AG04450 (cell line): ENCODE measurements at regions not wholly inside any gene's neighbourhood (a gene's known extent, or its start where the extent isn't known, plus 50 kb on each side); places are given as distances from the start of the nearest gene placed in this dataset.

Source experiments
- CTCF ChIA-PET: fragments of 300-600, 350-600 bp; formaldehyde crosslinking; extraction: SDS; loops from one replicate; lab custom pipeline; 2022; ENCODE audit warnings: antibody characterized with exemption, inconsistent platforms; lab: Charles Lee
- POLR2A ChIA-PET: fragments of 350-600 bp; formaldehyde crosslinking; extraction: SDS; loops from one replicate; lab custom pipeline; 2021; ENCODE audit warnings: antibody characterized with exemption, inconsistent platforms; lab: Yijun Ruan, JAX
- DNase-seq: peaks from one replicate; pipeline ENCODE4 v3.0.0-alpha.2; 2011; ENCODE audit warnings: low read depth, low spot score
- H3K27ac ChIP-seq: one replicate; pipeline ENCODE4 v1.5.1; 2012; ENCODE audit warnings: low read depth, low read length, control low read depth
- H3K27me3 ChIP-seq: one replicate; pipeline ENCODE4 v1.6.0; 2012; ENCODE audit warnings: low read length; ENCODE audit not compliant: control insufficient read depth, insufficient read depth
- H3K4me3 ChIP-seq: 2 replicates; pipeline ENCODE4 v1.5.1; 2011; ENCODE audit warnings: mild to moderate bottlenecking, low read depth, low read length, control low read depth
- H3K9me3 ChIP-seq: 2 replicates; pipeline ENCODE4 v1.5.1; 2012; ENCODE audit warnings: low read length; ENCODE audit not compliant: control insufficient read depth, insufficient read depth
- TF ChIP-seq, protein P1 (sequence below): IDR thresholded peaks from 2 replicates; pipeline ENCODE4 v1.5.1; 2011; ENCODE audit warnings: low read depth, low read length, control low read depth, inconsistent platforms

DNA sequence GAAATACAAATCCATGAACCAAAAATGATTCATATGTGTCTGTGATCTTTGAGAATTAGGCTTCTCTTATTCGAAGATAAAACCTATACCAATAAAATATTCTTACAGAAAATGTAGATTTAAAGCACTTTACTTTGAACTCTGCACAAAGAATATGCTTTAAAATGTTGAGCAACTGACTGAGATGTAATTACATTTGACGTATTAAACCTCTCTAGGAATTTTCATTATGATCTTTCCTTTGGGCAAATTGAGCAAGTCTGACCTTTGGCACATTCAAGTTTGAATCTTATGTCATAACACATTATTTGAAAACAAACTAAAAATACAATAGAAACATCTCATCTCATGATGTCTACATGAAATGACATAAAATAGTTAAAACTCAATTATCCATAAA lies 69.2 kb upstream of the AHR start:
- no peaks in the 10 kb centered on the region for H3K9me3 ChIP-seq
- no peak for DNase-seq
- TF ChIP-seq, protein P1, sequence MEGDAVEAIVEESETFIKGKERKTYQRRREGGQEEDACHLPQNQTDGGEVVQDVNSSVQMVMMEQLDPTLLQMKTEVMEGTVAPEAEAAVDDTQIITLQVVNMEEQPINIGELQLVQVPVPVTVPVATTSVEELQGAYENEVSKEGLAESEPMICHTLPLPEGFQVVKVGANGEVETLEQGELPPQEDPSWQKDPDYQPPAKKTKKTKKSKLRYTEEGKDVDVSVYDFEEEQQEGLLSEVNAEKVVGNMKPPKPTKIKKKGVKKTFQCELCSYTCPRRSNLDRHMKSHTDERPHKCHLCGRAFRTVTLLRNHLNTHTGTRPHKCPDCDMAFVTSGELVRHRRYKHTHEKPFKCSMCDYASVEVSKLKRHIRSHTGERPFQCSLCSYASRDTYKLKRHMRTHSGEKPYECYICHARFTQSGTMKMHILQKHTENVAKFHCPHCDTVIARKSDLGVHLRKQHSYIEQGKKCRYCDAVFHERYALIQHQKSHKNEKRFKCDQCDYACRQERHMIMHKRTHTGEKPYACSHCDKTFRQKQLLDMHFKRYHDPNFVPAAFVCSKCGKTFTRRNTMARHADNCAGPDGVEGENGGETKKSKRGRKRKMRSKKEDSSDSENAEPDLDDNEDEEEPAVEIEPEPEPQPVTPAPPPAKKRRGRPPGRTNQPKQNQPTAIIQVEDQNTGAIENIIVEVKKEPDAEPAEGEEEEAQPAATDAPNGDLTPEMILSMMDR, result no peak
- H3K27me3 ChIP-seq, result no peaks in the 10 kb centered on the region
- no peak overlapping the region for H3K27ac ChIP-seq
- H3K4me3 ChIP-seq, result no peak overlapping the region
- ChIA-PET POLR2A (no interaction called here), CTCF (no interaction called here)

DNA sequence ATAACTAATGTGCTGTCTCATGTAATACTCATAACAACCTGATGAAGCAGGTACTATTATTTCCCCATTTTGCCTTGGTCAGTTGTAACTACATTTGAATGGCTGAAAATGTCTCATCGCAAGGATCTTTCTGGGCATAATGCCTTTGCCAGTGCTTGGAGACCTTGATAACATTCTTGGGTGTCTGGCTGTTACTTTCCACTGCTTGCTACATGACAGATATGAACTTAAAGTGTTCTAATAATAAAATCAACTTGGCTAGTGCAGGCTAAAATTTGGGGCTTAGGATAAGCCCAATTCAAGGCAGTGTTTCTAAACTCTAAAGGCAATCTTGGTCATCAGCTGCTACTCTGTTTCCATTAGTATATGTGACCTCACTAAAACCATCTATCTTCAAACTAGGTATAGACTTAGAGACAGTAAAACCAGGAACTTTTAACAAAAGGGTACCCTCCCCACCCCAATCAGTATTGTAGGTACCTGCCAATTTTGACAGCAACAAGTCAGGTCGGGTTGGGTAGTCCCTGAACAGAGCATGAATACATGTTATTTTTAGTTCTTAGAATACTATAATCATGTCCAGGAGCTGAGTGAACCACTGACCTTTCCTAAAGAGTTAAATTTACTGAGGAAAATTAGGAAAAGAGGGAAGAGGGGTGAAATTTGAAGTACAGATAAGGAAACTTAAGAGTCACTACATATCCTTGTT lies 68.2 kb upstream of the AHR start:
- ChIA-PET CTCF (no interaction called here), POLR2A (no interaction called here)
- no peak overlapping the region for H3K4me3 ChIP-seq

DNA sequence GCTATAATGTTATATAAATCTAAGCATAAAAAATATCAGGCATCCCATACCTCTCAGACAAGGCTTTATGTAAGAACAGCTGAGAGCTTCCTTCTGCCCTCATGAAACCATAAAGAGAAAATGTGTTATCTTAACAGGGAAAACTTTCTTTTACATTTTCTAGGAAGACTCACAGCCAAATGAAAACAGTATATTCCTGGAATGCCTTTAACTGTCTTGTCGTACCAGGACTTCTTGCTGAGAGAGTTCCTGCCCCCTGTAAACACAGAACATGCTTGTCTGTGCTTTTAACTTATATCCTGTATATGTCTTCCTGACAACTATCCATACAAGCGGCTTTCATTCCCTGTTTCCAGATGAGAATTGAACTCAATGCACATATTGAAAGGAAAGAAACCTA lies 64.8 kb upstream of the AHR start:
- H3K27me3 ChIP-seq, result no peaks in the 10 kb centered on the region
- ChIA-PET POLR2A (no interaction called here), CTCF (no interaction called here)
- TF ChIP-seq, protein P1, result no peak
- H3K27ac ChIP-seq, result no peak overlapping the region
- no peak for DNase-seq
- H3K4me3 ChIP-seq, result no peak overlapping the region
- H3K9me3 ChIP-seq, result no peaks in the 10 kb centered on the region; the same call in 1 of the 2 replicates

More for the DNA sequence above, 68.2 kb upstream of the AHR start:
- Histone ChIP-seq H3K27ac (no peak overlapping the region), H3K9me3 (no peaks in the 10 kb centered on the region), H3K27me3 (no peaks in the 10 kb centered on the region)
- TF ChIP-seq, protein P1, result no peak
- no peak for DNase-seq

DNA sequence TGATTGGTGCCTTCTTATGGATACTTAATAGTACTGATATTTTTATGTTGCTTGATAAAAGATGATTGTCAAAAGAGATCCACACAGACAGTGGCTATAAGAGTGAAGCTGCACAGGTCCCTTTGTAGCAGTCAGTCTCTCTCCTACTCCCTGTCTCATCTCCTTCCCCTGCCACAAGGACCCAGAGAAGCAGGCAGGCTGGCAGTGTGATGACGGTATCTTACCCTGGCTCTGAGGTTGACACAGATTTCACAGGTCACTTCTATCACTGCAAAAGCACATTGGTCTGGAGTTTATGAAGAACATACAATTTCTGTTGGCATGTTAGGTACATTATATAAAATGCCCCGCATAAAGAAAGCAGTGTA lies 64.4 kb upstream of the AHR start:
- DNase-seq, result no peak
- no peak overlapping the region for H3K4me3 ChIP-seq
- ChIA-PET CTCF (no interaction called here), POLR2A (no interaction called here)
- no peaks in the 10 kb centered on the region for H3K27me3 ChIP-seq
- H3K27ac ChIP-seq, result peak overlapping the region; percentile 54
- TF ChIP-seq, protein P1, result no peak
- H3K9me3 ChIP-seq, result no peaks in the 10 kb centered on the region; the same call in 1 of the 2 replicates

DNA sequence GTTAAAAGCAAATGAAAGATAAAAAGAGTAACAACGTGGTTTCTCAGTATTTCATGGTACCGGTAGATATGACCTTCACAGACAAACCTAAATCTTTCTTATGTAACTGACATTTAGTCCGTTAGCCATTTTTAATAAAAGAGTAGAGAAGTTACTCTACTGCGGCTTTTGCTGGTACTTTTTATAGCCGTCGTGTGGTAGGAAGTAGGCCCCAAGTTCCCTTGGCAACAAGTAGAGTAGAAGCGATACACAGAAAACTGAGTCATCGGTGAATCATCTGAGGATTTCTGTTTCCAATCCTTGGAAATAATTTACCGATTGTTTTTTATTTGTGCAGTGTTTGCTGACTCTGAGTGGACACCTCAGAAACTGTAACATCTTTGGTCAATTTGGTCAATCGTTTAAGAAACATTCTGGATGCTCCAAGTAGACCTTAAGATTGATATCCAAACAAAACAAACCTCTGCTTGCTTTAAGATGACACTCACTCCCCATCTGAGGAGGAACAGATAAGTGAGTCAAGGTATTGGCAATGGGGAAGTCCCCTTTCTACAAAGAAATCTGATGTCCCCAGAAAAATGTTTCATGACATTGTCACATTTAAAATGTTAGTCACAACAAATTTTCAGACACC lies 63.9 kb upstream of the AHR start:
- POLR2A ChIA-PET, result no interaction called here
- H3K27ac ChIP-seq, result no peak overlapping the region
- no peak overlapping the region for H3K4me3 ChIP-seq
- CTCF ChIA-PET, result no interaction called here
- peak; percentile 55 for DNase-seq
- TF ChIP-seq, protein P1, result no peak
- no peaks in the 10 kb centered on the region; the same call in 1 of the 2 replicates for H3K9me3 ChIP-seq
- H3K27me3 ChIP-seq, result no peaks in the 10 kb centered on the region
